Memory B cell (primary cell): ENCODE measurements at regions not wholly inside any gene's neighbourhood (a gene's known extent, or its start where the extent isn't known, plus 50 kb on each side); places are given as distances from the start of the nearest gene placed in this dataset.

Experiments used
- ATAC-seq: fragments of 150-1000 bp; cut with Tn5 transposase; 2 replicates; pipeline ENCODE4 v1.10.0; 2021; ENCODE audit warnings: low read depth, mild to moderate bottlenecking, moderate library complexity
- DNase-seq, 2 donors: peaks; one replicate each; pipeline ENCODE4 v3.0.0; 2022; ENCODE audit warnings: low spot score in 2 of 2
- H3K27ac Mint-ChIP-seq: one replicate; pipeline ENCODE4 v1.8.0; 2022; ENCODE audit warnings: mild to moderate bottlenecking, moderate library complexity, mixed read lengths
- H3K27me3 Mint-ChIP-seq: one replicate; pipeline ENCODE4 v1.8.0; 2022; ENCODE audit warnings: mixed read lengths
- H3K36me3 Mint-ChIP-seq: one replicate; pipeline ENCODE4 v1.8.0; 2022; ENCODE audit warnings: mild to moderate bottlenecking, mixed read lengths
- H3K4me1 Mint-ChIP-seq: one replicate; pipeline ENCODE4 v1.8.0; 2022; ENCODE audit warnings: mixed read lengths
- H3K4me3 Mint-ChIP-seq: one replicate; pipeline ENCODE4 v1.8.0; 2022; ENCODE audit warnings: mild to moderate bottlenecking, moderate library complexity, mixed read lengths
- H3K9me3 Mint-ChIP-seq: one replicate; pipeline ENCODE4 v1.8.0; 2022; ENCODE audit warnings: mixed read lengths

DNA sequence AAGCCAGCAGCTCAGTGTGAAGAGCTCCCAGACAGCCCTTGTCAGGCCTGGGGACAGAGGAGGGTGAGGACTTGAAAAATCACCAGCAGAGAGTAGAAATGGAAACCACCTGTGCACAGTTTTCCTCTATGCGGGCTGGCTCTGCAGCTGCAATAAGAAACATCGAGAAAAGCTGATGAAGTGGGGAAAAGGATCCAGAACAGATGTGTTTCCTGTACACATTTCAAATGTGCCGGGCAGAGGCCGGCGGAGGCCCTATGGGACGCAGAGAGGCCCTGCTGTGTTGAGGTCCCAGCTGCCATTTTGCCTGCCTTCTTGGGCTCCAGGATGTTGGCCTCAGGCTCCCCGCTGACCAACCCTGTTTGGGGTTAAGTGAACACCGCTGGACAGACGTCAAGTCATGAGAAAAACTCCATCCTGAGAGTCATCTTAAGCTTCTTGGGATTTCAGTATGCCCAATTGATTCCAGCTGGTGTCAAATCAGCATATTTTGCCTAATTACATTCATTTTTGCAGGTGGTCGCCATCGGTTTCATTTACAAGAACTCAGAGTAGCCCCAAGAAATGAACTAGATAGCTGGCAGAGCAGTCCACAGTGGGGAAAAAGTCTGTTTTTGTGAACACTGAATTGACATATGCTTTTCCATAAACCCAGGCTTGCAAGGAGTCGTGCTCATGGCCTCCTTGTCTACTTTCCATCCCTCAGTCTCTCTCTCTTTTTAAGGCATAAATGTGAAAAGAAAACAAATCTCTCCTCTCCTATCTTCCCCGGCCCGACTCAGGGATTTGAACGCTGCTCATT, 150.4 kb upstream of the PHACTR3 start:
- Mint-ChIP-seq H3K9me3 (no peaks in the 10 kb centered on the region), H3K36me3 (no peaks in the 10 kb centered on the region), H3K4me3 (no peak overlapping the region), H3K4me1 (no peaks in the 10 kb centered on the region), H3K27me3 (peaks cover 9% of the 10 kb centered on the region), H3K27ac (no peak overlapping the region)
- DNase-seq (no peak), ATAC-seq (no peak)

DNA sequence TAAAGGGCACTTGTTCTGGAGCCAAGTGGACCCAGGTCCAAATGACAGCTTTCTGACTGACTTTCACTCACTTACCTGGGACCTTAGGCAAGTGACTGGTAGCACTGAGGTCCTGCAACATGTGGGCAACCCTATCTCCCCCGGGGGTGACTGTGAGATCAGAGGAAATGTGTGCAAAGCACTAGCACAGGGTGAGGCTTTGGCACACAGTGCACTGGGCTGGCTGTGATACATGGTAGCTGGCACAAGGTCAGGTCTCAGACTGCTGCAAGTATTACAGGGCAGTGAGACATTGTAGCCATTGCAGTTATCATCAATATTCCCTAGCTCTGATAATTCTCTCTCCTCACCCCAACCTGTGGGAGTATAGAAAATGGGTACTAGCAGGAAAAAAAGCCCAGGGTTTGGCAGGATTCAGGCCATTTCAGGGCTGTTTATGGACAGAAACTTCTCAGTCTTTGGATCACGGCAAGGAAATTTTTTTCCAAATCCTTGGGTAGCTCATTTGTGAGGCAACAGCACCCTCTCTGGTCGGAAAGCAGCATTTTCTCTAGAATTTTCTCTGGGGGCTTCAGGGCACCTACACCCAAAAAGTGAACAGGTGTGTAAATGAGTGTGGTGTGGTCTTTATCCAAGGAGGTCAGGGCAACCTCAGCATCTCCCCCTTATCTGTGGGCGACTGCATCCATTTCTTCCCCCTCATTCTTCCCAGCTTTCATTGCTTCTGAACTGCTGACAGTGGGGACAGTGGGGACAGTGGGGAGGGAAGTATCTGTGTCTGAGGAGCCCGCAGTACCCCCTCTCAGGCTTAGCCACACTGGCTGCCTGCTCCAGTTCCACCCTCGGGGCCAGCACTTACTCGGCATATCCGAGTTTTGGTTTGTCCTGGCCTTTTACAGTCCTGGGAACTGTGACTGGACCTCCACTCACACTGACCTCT, 148.7 kb upstream of the PHACTR3 start:
- no peak overlapping the region for H3K27ac Mint-ChIP-seq
- no peaks in the 10 kb centered on the region for H3K4me1 Mint-ChIP-seq
- no peaks in the 10 kb centered on the region for H3K36me3 Mint-ChIP-seq
- no peaks in the 10 kb centered on the region for H3K9me3 Mint-ChIP-seq
- peaks cover 4% of the 10 kb centered on the region for H3K27me3 Mint-ChIP-seq
- H3K4me3 Mint-ChIP-seq: no peak overlapping the region
- DNase-seq: no peak
- ATAC-seq: no peak

DNA sequence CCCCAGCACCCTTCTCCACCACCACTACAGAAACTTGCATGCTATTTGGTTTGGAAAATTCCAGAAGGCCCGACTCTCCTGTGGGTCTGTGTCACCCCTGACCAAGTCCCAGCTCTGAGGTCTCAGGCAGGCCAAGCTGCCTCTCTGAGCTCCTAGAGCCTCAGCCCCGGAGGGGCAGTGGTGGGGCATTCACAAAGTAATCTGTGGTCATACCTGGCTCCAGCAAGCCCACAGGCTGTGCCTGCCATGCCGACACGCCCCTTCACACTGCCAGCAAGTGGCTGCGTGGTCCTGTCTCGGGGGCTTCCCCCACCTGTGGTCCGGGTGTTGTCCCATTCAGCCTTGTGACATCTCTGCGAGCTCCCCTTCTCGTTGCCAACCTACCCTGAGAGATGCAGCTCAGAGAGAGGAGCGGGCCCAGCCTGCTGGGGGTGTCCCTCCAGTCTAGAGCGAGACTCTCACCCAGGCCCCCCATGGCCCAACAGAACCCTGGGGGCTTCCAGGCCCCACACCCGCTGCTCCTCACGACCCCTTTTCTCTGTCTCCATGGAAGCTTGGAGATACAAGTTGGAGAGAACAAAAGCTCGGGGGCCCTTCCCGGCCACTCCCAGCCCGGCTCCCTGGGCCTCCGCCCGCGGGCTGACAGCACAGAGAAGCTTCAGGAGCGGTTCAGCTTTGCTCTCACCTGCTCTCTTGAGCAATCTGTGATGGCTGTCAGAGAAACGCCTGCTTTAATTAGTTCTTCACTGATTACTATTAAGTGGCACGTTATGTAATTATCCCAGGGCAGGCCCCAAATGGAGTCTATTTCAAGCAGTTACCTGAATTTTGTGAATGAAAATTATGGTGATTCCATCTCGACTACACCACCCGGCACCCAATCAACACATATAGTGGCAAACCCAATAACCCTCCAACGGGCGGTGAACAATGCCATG, 147.7 kb upstream of the PHACTR3 start:
- Mint-ChIP-seq H3K9me3 (no peaks in the 10 kb centered on the region), H3K4me1 (no peaks in the 10 kb centered on the region), H3K27me3 (peaks cover 9% of the 10 kb centered on the region), H3K27ac (no peak overlapping the region), H3K36me3 (no peaks in the 10 kb centered on the region), H3K4me3 (no peak overlapping the region)
- DNase-seq (no peak), ATAC-seq (no peak)

DNA sequence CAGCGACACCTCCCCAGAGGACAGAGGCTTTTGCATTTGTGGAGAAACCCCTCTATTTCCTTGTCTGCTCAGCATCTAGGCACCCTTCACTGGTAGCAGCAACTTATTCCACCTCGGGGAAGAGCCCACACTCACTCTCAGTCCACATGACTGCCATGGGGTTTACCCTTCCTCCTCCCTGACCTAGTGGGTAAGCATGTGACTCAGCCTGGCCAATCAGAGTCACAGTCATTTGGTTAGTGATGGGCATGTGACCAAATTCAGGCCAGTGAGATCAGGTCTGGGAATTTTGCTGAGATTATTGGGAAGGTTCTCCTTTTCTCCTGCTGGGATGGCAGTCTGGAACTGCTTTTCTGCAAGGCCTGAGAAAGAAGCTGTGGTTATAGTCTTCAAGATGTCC, 145.7 kb upstream of the PHACTR3 start:
- DNase-seq: no peak
- Mint-ChIP-seq H3K4me3 (no peak overlapping the region), H3K27me3 (peaks cover 8% of the 10 kb centered on the region), H3K9me3 (no peaks in the 10 kb centered on the region), H3K4me1 (no peaks in the 10 kb centered on the region), H3K27ac (no peak overlapping the region), H3K36me3 (no peaks in the 10 kb centered on the region)
- no peak for ATAC-seq

DNA sequence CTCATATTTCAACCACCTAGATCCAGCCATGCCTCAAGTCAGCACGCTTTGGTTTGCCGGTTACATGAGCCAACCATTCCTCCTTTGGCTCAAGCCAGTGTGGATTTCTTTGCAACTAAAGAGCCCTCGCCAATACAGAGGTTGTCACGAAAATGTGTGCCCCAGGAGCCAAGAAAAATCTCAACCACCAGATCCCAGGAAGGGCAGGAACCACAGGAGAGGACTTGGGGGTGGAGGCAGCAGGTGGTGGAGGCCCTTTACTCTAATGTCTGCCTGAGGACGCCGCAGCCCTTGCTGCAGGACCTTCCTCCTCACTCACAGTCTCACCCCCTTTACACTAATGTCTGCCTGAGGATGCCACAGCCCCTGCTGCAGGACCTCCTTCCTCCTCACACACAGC, 144.8 kb upstream of the PHACTR3 start:
- DNase-seq (no peak), ATAC-seq (no peak)
- H3K4me3 Mint-ChIP-seq: no peak overlapping the region
- H3K9me3 Mint-ChIP-seq: peaks cover 3% of the 10 kb centered on the region
- peaks cover 7% of the 10 kb centered on the region for H3K27me3 Mint-ChIP-seq
- H3K4me1 Mint-ChIP-seq: no peaks in the 10 kb centered on the region
- H3K27ac Mint-ChIP-seq: no peak overlapping the region
- no peaks in the 10 kb centered on the region for H3K36me3 Mint-ChIP-seq

DNA sequence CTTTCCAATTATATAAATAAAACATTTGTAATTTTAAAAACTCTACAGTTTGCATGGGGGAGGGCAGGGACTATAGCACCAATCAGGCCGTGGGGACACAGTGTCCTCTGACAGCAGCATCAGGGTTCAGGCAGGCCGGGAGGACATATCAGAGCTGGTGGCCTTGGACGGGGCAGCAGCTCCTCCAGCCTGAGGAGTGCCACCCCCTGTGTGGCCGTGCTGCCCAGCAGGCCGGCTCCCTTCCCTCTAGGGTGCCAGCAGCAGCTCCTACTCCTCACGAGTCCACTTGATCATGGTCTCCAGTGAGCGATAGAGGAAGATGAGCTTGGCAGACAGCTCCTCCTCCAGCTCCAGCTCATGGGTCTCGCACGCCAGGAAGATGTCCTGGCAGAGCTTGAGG, 144.0 kb upstream of the PHACTR3 start:
- ATAC-seq: no peak

DNA sequence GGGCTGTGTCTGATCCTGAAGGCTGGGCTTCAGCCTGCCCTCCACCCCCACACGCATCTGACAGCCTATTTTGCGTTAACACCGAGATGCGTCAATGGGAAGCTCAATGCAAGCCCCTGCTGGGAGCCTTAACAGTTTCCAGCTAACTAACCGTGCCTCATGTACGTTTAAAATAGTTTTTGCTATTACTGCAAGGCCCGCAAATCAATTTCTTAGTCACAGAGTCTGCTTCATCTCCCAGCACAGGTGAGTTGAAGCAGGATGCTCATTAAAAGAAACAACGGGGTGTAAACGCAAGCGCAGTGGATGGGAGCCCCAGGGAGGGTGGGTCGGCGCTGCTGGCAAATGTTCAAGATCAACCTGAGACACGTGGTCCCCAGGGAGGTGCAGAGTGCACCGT, 142.8 kb upstream of the PHACTR3 start:
- Mint-ChIP-seq H3K36me3 (no peaks in the 10 kb centered on the region), H3K27me3 (peaks cover 7% of the 10 kb centered on the region), H3K27ac (no peak overlapping the region), H3K4me3 (no peak overlapping the region), H3K9me3 (peaks cover 3% of the 10 kb centered on the region), H3K4me1 (no peaks in the 10 kb centered on the region)
- no peak for ATAC-seq
- no peak for DNase-seq

More for the DNA sequence above, 144.0 kb upstream of the PHACTR3 start:
- H3K9me3 Mint-ChIP-seq: peaks cover 3% of the 10 kb centered on the region
- no peak overlapping the region for H3K27ac Mint-ChIP-seq
- H3K4me1 Mint-ChIP-seq: no peaks in the 10 kb centered on the region
- H3K4me3 Mint-ChIP-seq: no peak overlapping the region
- no peak for DNase-seq
- H3K36me3 Mint-ChIP-seq: no peaks in the 10 kb centered on the region
- peaks cover 7% of the 10 kb centered on the region for H3K27me3 Mint-ChIP-seq

DNA sequence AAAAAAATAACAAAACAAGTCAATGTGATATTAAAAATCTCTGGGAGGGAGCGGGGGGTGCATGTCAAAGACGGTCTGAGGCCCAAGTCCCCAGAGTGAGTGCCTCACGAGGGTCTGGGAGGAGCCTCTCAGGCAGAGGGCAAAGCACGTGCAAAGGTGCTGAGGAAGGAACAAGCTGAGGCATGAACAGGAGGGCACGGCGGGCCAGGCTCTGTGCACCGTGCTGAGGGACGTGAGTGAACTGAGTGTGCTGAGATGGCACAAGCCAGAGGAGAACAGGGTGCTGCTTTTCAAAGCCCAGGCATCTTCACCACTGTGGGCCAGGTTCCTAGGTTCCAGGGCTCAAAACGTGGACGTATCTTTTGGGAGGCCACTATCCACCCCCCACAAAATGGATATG, 142.1 kb upstream of the PHACTR3 start:
- DNase-seq: no peak
- no peak for ATAC-seq
- Mint-ChIP-seq H3K4me3 (no peak overlapping the region), H3K9me3 (peaks cover 3% of the 10 kb centered on the region), H3K36me3 (no peaks in the 10 kb centered on the region), H3K27ac (no peak overlapping the region), H3K4me1 (no peaks in the 10 kb centered on the region), H3K27me3 (peaks cover 7% of the 10 kb centered on the region)

DNA sequence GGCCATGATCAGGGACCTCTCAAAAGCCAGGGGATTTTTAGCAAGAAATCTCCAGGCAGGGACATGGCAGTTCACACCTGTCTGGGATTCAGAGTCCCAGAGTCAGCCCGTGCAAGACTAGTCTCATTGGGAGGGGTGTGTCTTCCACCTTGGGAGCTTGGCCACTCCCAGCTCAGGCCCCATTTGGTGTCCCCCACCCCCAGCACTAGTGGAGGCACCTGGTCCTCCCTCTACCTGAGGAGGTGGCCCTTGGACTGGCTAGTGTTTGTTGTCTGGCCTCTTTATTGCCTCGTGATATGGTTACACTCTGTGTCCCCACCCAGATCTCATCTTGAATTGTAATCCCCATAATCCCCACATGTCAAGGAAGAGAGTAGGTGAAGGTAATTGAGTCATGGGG, 140.8 kb upstream of the PHACTR3 start:
- Mint-ChIP-seq H3K9me3 (peaks cover 3% of the 10 kb centered on the region), H3K4me1 (no peaks in the 10 kb centered on the region), H3K36me3 (no peaks in the 10 kb centered on the region), H3K27ac (no peak overlapping the region), H3K27me3 (peaks cover 7% of the 10 kb centered on the region), H3K4me3 (no peak overlapping the region)
- DNase-seq: no peak
- ATAC-seq: no peak

DNA sequence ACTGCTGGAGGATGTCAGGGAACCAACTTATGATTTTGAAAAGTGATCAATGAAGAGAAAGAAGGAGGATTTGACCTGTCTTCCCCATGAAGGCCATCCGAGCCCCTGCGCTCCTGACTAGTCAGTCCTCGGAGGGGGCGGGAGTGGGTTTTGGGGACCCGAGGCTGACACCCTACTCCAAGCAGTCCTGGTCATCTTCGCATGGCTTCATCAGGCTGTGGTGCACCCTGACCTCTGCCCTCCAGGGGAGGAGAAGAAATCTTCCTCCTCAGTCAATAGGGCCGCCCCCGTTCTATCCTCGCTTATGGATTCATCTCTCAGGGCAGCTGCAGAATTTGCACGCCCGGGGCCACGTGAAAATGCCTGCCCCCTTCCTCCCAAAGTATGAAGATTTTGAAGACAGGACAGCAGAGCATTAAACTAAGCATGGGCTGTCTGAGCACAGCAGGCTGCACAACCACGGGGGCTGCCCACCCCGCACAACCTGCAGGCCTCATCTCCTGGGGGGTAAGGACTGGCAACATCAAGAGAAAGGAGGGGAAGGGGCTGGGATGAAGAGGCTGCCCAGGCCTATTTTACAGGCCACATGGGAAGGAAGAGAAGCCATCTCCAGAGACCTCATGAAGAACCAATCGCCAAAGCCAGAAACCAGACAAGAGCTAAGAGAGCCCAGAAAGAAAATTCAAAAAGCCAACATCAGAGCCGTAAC, 138.1 kb upstream of the PHACTR3 start:
- Mint-ChIP-seq H3K4me3 (no peak overlapping the region), H3K27me3 (peaks cover 2% of the 10 kb centered on the region), H3K27ac (no peak overlapping the region), H3K36me3 (no peaks in the 10 kb centered on the region), H3K9me3 (peaks cover 3% of the 10 kb centered on the region), H3K4me1 (no peaks in the 10 kb centered on the region)
- ATAC-seq: no peak
- DNase-seq: no peak

DNA sequence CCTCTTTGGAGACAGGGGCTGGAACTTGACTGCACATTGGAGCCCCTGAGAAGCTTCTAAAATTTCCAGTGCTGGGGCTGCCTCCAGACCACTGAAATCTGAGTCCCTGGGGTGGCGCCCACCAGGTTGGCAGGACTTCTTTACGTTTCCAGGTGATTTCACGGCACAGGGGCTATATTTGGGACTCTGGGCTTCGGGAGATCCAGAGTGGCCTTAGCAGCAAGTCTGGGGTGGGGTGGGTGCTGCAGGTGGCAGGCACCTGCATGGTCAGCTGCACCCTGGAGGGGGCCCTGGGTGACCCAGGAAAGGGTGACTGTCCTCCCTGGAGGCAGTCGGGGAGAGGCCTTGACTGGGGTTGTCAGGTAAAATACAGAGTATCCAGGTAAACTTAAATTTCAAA, 135.5 kb upstream of the PHACTR3 start:
- Mint-ChIP-seq H3K27me3 (peaks cover 5% of the 10 kb centered on the region), H3K4me1 (no peaks in the 10 kb centered on the region), H3K36me3 (no peaks in the 10 kb centered on the region), H3K9me3 (peaks cover 3% of the 10 kb centered on the region), H3K27ac (no peak overlapping the region), H3K4me3 (no peak overlapping the region)
- DNase-seq: no peak
- no peak for ATAC-seq

DNA sequence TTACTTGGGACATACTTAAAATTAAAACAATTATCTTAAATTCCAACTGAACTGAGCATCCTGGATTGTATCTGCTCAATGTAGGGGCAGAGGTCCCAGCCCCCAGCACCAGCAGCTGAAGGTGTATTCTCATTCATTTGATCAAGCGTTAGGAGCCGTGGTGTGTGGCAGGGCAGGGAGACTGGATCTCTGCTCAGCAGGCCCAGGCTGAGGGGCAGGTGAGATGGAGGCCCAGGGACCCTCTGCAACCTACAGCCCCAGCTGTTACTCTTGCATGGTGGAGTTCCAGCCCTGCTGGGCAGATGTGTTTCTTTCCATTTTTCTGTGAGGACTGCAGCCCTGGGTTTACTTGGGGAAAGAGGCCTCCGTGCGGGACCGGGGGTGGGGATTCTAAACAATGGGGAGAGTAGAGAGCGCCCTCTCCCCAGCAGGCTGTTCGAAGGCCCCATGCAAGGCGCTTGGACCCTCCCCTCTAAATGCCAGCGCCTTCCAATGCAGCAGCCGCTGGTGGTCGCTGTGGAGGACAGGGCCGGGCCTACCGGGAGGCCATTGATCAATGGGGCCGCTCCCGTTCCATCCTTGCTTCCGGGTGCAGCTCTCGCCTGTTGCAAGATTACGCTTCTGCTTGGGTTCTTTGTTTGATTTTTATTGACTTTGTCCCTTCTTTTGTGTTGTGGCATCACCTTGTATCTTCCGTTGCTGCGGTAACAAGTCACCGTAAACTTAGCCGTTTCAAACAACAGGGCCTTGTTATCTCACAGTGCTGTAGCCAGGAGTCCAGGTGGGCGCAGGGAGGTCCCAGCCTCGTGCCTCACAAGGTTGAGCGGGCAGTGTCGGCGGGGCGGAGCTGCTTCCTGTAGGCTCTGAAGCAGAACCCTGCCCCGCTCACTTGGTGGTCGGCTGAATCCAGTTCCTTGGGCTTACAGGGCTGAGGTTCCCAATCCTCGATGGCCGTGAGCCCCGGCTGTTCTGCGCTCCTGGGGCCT, 134.8 kb upstream of the PHACTR3 start:
- H3K36me3 Mint-ChIP-seq: no peaks in the 10 kb centered on the region
- H3K27ac Mint-ChIP-seq: no peak overlapping the region

More for the DNA sequence above, 134.8 kb upstream of the PHACTR3 start:
- Mint-ChIP-seq H3K4me1 (no peaks in the 10 kb centered on the region), H3K9me3 (no peaks in the 10 kb centered on the region), H3K4me3 (no peak overlapping the region), H3K27me3 (peaks cover 5% of the 10 kb centered on the region)
- ATAC-seq (no peak), DNase-seq (no peak)
